Adrenal gland (tissue), 9 donors: ENCODE measurements at regions not wholly inside any gene's neighbourhood (a gene's known extent, or its start where the extent isn't known, plus 50 kb on each side); places are given as distances from the start of the nearest gene placed in this dataset.

ENCODE experiments used
- DNase-seq, 7 donors: peaks; one replicate each; pipeline ENCODE4 v3.0.0-alpha.2; 2019 to 2020
- H3K27ac ChIP-seq, 5 donors: fragments of 200-600 bp; sonication (generic) in 4 of 5; 1 replicate in 3 of 5; 2 replicates in 2 of 5; pipeline versions ENCODE4 v1.5.1 to v1.8.0; 2016 to 2020; ENCODE audit warnings: mild to moderate bottlenecking in 1 of 5
- H3K27me3 ChIP-seq: fragments of 200-600 bp; 2 replicates; pipeline ENCODE4 v1.8.0; 2021
- H3K36me3 ChIP-seq, 2 donors: fragments of 200-600 bp; replicated peaks in 1 of 2; 1 replicate in 1 of 2; 2 replicates in 1 of 2; pipeline versions ENCODE4 v1.5.1 to v1.8.0; 2018 to 2022
- H3K4me1 ChIP-seq, 2 donors: fragments of 200-600 bp; replicated peaks in 1 of 2; 1 replicate in 1 of 2; 2 replicates in 1 of 2; pipeline versions ENCODE4 v1.5.1 to v1.8.0; 2018 to 2021
- H3K4me3 ChIP-seq, 4 donors: fragments of 200-600 bp; sonication (generic) in 3 of 4; one replicate each; pipeline ENCODE4 v1.5.1; 2016 to 2018
- H3K9me3 ChIP-seq, 3 donors: fragments of 200-600 bp; sonication (generic) in 1 of 3; replicated peaks in 1 of 3; 1 replicate in 2 of 3; 2 replicates in 1 of 3; pipeline versions ENCODE4 v1.5.1 to v1.8.0; 2016 to 2021
- CTCF ChIP-seq, 6 experiments: fragments of 450-650 bp in 4 of 6; fragments of 200-600 bp in 2 of 6; sonication (generic) in 1 of 6; IDR thresholded peaks; 1 replicate in 5 of 6; 2 replicates in 1 of 6; pipeline versions ENCODE4 v1.5.1 to v1.8.0; 2016 to 2021; ENCODE audit warnings: antibody characterized with exemption in 6 of 6, mild to moderate bottlenecking in 2 of 6, moderate library complexity in 1 of 6
- POLR2A ChIP-seq, 2 donors: fragments of 450-650 bp; IDR thresholded peaks; one replicate each; pipeline ENCODE4 v1.6.1; 2017; ENCODE audit warnings: antibody characterized with exemption in 2 of 2, mild to moderate bottlenecking in 2 of 2, moderate library complexity in 1 of 2
- WGBS, 4 donors: extraction: QIAGEN DNeasy Blood & Tissue Kit in 2 of 4; methylation state at CpG; one replicate each; pipeline versions ENCODE4 v1.1.5 to v1.1.7; 2013 to 2017; 5-methylcytosine and 5-hydroxymethylcytosine counted together
- intact Hi-C, 2 donors: fragments of 100-400 bp; cut with DNase I; formaldehyde crosslinking; loops; one replicate each; pipeline versions ENCODE4 v1.14.1 to v1.15.0; 2022 to 2023
- donor health status: healthy with polysubstance abuse.
- donor health status: Bipolar disorder and iron deficiency.
- donor health status: DM: yes; HTN: yes; CAD: no.
- donor health status: DM: no; HTN: no; CAD: no.
- donor health status: DM: no; HTN: no; CAD: no.

- WGBS, 4 donors = 78 to 93% (median 84%) methylated on average over 4 of the region's 4 CpGs
- Histone ChIP-seq H3K4me3 (no peak overlapping the region), H3K9me3 (no peaks in the 10 kb centered on the region), H3K4me1 (no peaks in the 10 kb centered on the region), H3K27me3 (no peaks in the 10 kb centered on the region), H3K36me3 (no peaks in the 10 kb centered on the region), H3K27ac (no peak overlapping the region)
- intact Hi-C loops = no loop called here
- DNase-seq = no peak
- TF ChIP-seq POLR2A (IDR thresholded peaks at IDR 0.05) (no peak), CTCF (IDR thresholded peaks at IDR 0.05) (no peak)
These were observed 1209.8 kb upstream of the CELF2 start for GRCh38 chr10:9807846-9808245.

DNA sequence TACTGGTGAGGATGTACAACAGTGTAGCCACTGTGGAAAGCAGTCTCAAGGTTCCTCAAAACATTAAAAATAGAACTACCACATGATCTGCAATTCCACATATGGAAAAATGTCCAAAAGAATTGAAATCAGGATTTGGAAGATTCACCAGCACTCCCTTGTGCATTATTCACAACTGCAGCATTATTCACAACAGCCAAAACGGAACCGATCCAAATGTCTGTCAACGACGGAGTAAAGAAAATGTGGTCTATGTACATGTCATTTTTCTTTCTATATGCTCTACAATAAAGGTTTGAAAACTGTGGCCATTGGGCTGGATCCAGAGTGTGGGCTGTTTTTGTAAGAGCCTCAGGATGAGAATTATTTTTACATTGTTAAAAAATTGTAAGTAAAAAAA lies 1206.1 kb upstream of the CELF2 start:
- intact Hi-C loops = no loop called here
- Histone ChIP-seq H3K9me3 (no peaks in the 10 kb centered on the region), H3K4me1 (no peaks in the 10 kb centered on the region), H3K27ac (no peak overlapping the region), H3K36me3 (no peaks in the 10 kb centered on the region), H3K27me3 (no peaks in the 10 kb centered on the region), H3K4me3 (no peak overlapping the region)
- WGBS, 4 donors = 76 to 86% (median 82%) methylated on average over 4 of the region's 4 CpGs
- TF ChIP-seq CTCF (IDR thresholded peaks at IDR 0.05) (no peak), POLR2A (IDR thresholded peaks at IDR 0.05) (no peak)
- no peak for DNase-seq

- H3K9me3 ChIP-seq = no peaks in the 10 kb centered on the region
- 56 to 77% (median 71%) methylated on average over 1 of the region's 1 CpG for WGBS, 4 donors
- intact Hi-C loops = no loop called here
- no peaks in the 10 kb centered on the region for H3K4me1 ChIP-seq
- no peaks in the 10 kb centered on the region for H3K36me3 ChIP-seq
- no peak for DNase-seq
- no peaks in the 10 kb centered on the region for H3K27me3 ChIP-seq
- H3K4me3 ChIP-seq = no peak overlapping the region
- TF ChIP-seq CTCF (IDR thresholded peaks at IDR 0.05) (no peak), POLR2A (IDR thresholded peaks at IDR 0.05) (no peak)
- H3K27ac ChIP-seq = no peak overlapping the region
These were observed 1203.3 kb upstream of the CELF2 start for GRCh38 chr10:9814285-9814864.

DNA sequence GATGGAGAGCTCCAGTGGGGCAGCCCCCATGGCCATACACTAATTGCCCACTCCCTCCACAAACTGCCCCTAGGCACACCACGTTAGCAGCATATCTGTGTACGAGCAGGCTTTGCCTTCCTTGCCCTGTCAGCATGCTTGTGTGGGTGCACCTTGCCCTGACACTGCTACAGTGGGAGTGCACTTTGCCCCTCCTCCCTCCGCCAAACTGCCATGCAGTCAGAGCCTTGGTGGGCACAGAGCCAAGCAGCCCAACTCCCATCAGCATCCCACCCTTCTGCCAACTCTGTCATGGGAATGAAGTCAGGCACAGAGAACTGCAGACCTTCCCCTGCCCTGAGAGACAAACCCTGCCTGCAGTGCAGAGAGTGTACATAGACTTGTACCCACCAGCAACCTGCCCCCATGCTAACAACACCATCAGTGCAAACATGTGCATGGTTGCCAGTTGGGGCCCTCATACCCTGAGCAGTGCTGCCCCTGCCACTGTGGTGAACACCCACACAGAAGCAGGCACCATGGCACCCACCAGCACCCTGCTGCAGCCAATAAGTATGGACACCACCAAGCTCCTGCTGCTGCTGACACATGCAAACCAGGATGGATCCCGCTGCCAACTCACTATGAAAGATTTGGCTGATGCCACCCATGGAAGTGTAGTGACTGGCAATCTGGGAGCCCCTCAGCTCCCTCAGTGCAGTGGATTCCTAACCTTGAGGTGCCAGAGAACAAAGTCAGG lies 1197.7 kb upstream of the CELF2 start:
- Histone ChIP-seq H3K36me3 (no peaks in the 10 kb centered on the region), H3K9me3 (no peaks in the 10 kb centered on the region), H3K27ac (no peak overlapping the region), H3K4me3 (no peak overlapping the region), H3K4me1 (peaks cover 0 to under 1% of the 10 kb centered on the region in 2 donors), H3K27me3 (no peaks in the 10 kb centered on the region)
- intact Hi-C loops = no loop called here
- TF ChIP-seq POLR2A (IDR thresholded peaks at IDR 0.05) = no peak
- no peak for TF ChIP-seq CTCF (IDR thresholded peaks at IDR 0.05)
- DNase-seq = no peak
- WGBS, 4 donors = 86 to 91% (median 90%) methylated on average over 1 to 4 of the region's 4 CpGs
